GM19043 (cell line): ENCODE measurements at regions not wholly inside any gene's neighbourhood (a gene's known extent, or its start where the extent isn't known, plus 50 kb on each side); places are given as distances from the start of the nearest gene placed in this dataset.
"Not testable (repeated sequence)": the region's sequence is repeated elsewhere in the genome, so short reads cannot be mapped to it uniquely, and the experiment has no call there.

ENCODE experiments used
- ATAC-seq: cut with Tn5 transposase; IDR thresholded peaks from one replicate; pipeline ENCODE4 v1.9.1; 2021; ENCODE audit warnings: low read depth; ENCODE audit not compliant: unreplicated experiment

DNA sequence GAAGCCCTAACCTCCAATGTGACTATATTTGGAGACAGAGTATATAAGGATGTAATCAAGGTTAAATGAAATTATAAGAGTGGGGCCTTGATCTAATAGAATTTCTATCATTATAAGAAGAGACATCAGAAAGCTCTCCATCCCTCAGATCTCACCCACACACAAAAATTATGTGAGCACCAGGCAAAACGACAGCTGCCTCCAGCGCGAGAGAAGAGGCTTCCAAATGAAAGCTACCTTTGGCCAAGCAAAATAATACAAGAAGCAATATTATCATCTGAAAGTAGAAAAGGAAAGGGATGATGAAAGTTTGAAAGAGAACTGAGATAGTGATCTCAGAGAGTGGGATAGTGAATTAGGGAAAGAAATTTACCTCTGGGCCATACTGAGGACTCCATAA lies 1192.5 kb downstream of the NXPH1 start:
- no peak for ATAC-seq

DNA sequence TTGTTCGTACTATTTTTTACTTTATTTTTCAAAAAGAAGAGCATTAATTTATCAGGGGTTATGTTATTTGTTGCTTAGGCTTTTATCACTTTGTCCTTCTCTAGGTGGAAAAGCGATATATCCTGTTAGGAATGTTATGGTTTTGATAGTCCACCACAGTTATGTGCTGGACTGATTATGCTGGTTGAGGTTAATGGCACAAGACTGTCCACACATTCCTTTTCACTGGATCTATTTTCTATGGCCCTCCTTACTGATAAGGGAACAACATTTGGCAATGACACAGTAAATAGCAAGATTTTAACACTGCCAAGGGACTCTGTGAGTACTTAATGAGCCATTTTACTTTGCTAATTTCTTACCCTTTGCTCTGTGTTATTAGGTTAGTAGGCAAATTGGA lies 1212.3 kb downstream of the NXPH1 start:
- no peak for ATAC-seq

DNA sequence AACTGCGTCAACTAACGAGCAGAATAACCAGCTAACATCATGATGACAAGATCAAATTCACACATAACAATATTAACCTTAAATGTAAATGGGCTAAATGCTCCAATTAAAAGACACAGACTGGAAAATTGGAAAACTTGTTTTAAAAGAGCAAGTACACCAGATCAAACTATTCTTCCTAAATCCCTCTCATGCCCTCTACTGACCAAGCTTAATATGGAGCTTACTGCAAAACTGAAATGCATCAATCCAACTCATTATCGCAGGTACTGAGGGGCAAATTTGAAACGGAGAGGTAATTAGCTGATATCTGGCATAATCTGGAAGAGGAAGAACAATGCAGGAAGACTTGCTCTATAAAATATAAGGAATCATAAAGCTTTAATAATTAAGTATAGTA lies 1223.8 kb downstream of the NXPH1 start:
- ATAC-seq, result no peak

DNA sequence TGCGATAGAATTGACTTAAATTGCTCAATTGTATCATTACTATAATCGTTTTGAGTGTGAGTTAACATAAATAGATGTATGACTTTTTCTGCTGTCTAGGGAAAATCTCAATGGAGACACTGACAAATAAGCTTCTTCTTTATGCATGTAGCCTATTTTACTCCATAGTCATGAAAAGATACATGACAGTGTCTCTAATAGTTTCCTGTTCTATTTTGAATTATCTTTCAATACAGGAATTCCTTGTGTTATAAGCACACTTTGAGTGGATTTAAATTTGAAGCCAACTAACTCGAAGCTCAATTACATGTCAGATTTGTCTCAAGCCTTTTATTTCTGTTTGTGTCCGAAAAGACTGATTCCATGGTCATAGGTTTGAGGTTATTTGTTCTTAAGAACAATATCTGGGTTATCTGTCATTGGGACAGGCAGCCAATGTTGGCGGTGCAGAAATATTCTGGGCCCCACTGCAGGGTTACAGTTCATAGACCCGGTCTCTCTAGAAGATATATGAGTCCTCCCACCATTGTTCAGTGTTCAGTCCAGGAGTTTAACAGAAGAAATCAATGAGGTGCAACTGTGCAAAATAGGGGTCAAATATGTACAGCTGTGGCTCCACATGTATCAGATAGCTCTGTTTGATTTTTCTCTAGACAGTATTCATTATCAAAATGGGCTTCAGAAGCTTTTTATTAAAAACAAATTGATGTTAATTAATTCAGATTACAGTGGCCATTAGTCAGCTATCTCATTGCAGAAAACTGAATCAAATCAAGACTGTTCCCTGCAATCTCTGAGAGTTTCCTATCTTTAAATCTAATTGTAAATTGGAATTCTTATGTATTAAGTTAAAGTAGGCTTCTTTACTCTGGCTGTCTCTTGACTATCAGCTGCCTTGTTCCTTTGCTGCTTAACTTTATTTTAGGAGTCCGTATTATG lies 1238.8 kb downstream of the NXPH1 start:
- ATAC-seq, result no peak

DNA sequence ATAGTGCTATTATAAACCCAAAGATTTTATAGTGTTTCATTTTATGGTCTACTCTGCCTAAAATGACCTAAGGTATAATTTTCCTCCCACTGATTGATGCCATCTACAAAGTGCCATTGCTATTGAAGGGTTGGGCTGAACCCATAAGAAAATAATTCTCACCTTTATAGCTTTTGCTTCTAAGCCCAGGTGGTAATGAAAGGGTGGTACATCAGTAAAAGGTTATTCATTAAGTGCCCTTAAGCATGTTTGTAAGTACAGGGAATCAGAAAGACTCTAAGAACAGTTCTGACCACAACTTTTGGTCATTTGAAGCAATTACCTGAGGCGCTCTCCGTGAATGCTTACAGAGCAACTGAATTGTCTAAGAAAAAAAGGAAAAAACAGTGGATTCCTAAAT lies 1247.3 kb downstream of the NXPH1 start:
- no peak for ATAC-seq

DNA sequence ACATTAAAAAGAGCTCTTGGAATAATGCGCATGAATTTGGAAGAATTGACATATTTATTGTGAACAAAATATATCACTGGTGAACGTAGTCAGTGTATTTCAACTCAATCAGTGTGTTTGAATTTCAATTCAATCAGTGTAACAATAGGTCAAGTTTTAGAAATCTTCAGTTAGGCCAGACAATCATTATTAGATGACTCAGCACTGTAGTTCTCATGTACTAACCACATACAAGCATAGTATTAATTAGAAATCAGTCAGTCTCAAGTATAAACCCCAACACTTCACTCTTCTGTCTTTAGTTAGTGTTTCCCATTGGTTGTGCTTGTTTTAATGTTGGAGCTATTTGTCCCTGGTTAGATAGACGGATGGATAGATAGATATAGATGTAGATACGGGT lies 1247.9 kb downstream of the NXPH1 start:
- ATAC-seq, result no peak

DNA sequence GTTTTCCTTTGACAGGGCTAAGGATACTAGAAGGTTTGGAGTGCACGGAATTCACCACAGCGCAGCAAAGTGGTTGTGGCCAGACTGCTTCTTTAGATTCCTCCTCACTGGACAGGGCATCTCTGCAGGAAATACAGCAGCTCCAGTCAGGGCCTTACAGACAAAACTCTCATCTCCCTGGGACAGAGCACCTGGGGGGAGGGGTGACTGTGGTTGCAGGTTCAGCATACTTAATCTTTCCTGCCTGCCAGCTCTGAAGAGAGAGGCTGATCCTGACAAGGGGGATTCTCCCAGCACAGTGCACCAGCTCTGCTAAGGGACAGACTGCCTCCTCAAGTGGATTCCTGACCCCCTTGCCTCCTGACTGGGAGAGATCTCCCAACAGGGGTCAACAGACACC lies 1257.9 kb downstream of the NXPH1 start:
- no peak for ATAC-seq

DNA sequence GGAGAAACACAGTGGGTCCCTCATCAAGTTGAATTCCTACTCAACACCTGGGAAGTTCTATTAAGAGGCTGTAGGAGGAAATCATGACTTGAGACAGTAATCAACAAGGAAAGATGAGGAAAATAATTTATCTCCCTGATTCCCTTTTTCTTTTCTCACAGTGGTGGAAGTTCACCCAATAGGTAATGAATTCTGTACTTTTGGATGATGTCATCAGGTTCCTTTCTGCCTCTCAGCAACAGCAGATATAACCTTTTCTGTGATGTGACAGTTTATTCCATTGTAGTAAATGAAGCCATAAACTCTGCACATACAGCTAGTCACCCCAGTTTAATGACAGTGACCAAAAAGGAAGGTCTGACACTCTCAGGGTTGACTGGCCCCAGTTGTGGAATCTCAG lies 1265.0 kb downstream of the NXPH1 start:
- no peak for ATAC-seq

DNA sequence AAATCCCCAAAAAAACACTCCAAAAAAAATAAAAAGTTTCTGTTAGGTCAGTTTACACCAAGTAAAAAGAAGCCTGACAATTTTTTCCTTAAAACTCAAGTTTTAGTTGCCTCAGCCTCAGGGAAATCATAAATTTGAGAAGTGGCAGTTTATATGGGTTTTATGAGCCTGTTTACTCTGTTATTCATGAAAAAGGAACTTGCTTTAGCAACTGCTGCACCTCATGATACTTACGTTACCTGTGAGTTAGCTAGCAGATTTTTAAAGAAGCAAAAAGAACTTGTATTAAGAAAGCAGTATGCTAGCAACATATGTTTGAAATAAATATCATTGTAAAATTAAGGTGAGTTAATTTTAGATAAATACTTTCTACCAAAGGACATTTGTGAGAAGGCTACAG lies 1264.5 kb upstream of the PHF14 start:
- no peak for ATAC-seq

DNA sequence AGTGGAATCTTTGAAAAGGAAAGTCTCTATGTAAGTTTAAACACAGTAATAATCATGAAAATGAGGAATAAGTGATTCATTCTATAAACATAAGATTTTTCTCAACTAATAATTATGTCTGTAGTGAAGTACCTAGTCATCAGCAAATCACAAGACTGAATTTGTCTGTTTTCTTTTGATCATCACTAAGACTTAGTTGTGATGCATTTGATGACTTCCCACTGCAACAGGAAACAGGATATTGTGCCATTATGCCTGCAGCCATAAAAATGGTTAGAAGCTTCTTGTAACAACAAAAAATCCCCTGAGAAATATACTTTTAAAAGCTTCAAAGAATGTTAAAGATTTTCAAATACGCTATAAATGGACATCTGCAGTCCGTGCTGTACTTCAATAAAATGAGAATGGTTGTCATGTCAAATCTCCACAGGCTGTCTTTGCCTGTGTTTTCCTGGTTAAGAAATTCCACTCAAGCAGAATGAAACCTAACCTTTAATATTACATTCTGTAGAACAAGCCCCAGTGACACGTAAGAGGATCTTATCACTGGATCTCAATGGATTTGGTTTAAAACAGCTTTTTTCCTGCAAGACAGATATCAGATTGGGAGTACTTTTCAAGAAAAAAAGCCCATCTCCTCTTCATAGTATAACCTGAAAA lies 1262.3 kb upstream of the PHF14 start:
- ATAC-seq, result no peak

DNA sequence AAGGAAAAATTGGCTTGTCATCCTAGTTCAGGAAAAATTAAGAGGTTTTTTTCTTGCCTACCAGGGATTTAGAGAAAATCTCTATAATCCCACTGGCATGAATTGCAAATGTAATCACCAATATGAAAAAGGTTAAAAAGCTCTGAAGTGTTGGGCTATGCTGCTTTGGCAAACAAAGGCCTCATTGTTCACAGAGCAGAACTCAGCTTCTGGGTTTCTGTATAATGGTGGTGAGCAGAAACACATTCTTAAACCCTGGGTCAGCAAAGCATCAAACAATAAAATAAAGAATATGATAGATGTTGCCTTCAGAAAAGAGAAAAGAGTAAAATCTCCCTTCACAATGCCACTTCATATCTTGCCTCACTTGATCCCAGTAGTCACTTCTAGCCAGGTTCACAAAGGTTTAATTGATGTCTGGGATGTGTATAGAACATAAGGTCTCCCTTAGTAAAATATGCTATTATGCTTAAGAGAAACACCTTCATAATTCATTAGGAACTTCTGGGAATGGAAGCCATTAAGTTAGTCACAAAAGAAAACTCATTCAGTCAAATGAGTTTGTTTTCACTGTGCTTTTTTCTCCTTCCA lies 1255.5 kb upstream of the PHF14 start:
- ATAC-seq, result no peak

DNA sequence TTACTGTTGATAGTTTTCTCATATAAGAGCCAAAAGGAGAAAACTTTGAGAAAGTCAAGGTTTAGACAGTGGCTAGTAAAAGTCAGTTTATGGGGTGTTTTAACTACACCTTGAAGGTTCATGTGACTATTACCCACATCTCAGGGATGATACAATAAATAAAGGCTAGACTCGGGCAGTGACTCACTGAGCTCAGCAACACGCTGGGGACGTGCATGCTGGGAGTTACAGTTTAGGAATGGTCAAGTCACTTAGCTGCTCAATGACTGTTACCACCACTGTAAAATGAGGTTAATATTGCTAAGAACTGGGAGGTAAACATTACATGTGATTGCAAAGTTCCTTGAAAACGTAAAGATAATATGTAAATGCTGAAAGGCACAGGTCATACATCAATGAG lies 1254.4 kb upstream of the PHF14 start:
- no peak for ATAC-seq

DNA sequence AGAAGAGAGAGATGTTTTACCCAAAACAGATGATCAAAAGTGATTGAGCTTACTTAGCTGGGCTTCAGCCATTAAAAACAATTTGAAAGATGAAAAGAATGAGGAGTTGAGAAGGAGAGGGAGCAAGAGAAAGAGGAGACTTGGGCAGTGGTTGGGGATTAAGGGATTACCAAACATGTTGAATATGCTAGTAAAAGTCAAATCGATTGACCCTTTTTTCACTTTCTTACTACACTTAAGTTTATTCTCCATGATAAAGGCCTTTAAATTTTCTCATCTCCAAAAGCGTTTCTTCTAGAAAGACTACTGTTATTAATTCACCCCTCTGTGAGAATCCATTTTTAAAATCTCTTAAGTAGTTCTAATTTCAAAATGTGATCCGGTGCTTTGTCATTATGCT lies 1254.0 kb upstream of the PHF14 start:
- ATAC-seq, result no peak

DNA sequence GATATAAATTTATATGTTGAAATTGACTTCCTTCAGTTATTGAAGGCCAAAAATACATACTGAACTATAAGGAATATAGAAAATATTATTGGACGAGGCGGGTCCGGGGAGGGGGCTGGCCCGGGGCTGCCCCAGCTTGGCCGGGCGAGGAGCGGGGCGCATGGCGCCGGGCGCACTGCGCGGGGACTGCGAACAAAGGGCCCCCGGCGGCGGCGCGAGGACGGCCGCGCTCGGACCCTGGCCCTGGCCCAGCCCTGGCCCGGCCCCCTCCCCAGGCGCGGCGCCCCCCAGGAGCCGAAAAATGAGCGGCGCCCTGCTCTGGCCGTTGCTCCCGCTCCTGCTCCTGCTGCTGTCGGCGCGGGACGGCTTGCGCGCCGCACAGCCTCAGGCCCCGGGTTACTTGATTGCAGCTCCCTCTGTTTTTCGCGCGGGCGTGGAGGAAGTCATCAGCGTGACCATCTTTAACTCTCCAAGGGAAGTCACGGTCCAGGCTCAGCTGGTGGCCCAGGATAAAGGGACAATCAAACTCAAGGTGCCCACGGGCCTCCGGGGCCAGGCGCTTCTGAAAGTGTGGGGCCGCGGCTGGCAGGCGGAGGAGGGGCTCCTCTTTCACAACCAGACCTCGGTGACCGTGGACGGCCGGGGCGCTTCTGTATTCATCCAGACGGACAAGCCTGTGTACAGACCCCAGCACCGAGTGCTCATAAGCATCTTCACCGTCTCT lies 1247.6 kb upstream of the PHF14 start:
- not testable (repeated sequence) for ATAC-seq

DNA sequence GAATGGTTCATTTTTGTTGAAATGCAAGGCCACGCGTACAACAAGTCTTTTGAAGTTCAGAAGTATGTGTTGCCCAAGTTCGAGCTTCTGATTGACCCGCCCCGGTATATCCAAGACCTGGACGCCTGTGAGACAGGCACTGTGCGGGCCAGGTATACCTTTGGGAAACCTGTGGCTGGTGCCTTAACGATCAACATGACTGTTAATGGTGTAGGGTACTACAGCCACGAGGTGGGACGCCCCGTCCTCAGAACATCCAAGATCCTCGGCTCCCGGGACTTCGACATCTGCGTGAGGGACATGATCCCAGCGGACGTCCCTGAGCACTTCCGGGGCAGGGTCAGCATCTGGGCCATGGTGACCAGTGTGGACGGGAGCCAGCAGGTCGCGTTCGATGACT lies 1246.9 kb upstream of the PHF14 start:
- not testable (repeated sequence) for ATAC-seq

DNA sequence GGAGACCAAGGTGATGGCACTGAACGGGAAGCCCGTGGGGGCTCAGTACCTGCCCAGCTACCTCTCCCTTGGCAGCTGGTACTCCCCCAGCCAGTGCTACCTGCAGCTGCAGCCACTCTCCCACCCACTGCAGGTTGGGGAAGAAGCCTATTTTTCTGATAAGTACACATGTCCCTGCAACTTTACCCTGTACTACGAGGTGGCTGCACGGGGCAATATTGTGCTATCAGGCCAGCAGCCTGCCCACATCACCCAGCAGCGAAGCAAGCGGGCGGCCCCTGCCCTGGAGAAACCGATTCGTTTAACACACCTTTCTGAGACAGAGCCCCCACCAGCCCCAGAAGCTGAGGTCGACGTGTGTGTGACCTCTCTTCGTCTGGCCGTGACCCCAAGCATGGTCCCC lies 1246.2 kb upstream of the PHF14 start:
- ATAC-seq, result not testable (repeated sequence)

DNA sequence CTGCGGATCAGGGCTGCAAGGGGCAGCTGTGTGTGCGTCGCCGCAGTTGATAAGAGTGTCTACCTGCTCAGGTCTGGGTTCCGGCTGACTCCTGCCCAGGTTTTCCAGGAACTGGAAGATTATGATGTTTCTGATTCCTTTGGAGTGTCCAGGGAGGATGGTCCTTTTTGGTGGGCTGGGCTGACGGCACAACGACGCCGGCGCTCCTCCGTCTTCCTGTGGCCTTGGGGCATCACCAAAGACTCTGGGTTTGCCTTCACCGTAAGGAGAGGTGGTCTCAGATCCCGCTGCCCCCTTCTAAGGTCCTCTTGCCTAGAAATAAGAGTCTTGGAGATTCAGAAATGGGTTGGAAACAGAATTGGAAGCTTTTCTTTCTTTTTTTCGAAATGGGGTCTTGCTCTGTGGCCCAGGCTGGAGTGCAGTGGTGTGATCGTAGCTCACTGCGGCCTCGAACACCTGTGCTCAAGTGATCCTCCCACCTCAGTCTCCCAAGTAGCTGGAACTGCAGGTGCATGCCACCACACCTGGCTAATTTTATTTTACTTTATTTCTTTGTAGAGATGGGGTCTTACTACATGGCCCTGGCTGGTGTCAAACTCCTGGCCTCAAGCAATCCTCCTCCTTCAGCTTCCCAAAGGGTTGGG lies 1245.5 kb upstream of the PHF14 start:
- not testable (repeated sequence) for ATAC-seq

DNA sequence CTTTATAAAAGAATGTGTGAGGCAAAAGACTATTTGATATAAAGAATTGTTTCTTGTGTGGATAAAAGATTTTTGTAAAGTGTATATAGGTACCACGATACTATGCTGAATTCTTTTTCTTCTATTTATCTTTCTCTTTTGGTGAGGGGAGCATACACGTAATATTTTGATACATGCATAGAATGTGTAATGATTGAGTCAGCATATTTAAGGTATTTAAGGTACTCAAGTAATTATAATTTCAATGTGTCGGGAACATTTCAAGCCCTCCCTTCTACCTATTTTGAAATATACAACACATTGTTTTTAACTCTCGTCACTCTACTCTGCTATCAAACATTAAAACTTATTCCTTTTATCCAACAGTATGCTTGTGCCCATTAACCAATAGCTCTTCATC lies 1221.6 kb upstream of the PHF14 start:
- ATAC-seq, result no peak

DNA sequence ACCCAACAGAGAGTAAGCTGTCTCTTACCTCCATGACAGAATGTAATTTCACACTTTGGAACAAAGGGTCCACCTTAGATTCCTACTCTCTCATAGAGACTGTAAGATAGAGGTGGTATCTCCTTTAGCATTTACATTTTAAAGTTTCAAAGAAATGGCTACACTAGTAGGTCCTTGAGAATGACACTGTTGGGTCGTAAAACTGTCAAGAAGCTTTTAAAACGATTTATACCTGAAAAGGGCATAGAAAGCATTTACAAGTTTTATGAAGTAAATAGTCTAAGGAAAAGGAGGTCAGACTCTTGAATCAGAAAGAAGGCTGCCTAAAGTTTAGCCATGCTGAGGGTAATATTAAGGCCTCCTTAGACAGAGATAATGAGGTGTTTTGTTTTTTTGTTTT lies 1212.4 kb upstream of the PHF14 start:
- ATAC-seq, result no peak

DNA sequence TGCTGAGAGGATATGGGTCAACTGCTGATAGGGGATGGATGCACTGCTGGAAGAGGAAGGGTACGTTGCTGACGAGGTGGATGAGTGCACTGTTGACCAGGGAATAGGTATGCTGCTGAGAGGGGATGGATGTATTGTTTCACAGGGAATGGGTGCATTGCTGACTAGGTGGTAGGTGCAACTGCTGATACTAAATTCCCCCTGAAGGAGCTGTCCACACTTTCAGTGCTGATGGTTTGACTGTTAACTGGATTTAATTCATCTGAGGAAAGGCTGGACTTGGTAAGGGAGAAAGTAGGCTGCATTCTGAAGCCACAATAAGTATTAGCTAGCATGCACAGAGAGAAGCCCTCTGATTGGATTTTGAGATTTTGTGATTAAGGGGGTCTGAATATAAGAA lies 1196.8 kb upstream of the PHF14 start:
- ATAC-seq, result no peak

DNA sequence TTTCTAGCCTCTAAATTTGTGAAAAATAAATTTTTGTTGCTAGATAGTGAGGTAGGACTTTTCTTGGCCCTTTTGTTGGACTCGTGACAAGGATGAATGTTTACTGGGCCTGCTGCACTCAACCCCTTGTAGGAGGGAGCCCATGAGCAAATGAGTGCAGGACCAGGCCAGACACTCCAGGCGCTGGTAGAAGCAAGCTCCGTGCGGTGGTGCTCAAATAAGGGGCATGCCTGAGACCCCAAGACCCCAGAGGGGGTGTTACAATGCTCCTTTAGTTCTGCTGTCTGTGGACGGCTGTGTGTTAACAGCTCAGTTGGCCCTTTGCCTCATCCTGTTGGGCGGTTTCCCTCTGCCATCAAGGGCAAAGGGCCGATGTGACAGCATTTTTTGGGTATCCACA lies 1195.3 kb upstream of the PHF14 start:
- ATAC-seq, result no peak
